ENCODE measurements at regions not wholly inside any gene's neighbourhood (a gene's known extent, or its start where the extent isn't known, plus 50 kb on each side); places are given as distances from the start of the nearest gene placed in this dataset.

DNA sequence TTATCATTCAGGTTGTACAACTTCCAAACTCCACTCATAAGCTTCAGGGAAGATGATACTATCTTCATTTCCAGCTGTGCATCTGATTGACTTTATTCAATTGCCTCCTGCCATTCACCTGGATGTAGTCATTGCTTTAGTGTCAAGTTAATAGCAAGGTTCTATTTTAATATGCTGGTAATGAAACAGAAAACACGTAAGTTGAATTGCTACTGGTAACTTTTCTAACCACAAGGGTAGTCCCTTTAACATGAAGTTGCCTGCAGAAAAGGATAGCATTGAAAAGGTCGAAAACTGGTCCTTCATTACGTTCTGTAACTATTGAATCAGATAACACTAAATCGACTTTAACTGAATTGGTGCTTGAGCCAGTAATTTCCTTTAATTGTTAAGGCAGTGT lies 459.4 kb upstream of the CDH6 start:
- DNase-seq (ENCODE audit: extremely low spot score): no peak
- TF ChIP-seq, protein P1, sequence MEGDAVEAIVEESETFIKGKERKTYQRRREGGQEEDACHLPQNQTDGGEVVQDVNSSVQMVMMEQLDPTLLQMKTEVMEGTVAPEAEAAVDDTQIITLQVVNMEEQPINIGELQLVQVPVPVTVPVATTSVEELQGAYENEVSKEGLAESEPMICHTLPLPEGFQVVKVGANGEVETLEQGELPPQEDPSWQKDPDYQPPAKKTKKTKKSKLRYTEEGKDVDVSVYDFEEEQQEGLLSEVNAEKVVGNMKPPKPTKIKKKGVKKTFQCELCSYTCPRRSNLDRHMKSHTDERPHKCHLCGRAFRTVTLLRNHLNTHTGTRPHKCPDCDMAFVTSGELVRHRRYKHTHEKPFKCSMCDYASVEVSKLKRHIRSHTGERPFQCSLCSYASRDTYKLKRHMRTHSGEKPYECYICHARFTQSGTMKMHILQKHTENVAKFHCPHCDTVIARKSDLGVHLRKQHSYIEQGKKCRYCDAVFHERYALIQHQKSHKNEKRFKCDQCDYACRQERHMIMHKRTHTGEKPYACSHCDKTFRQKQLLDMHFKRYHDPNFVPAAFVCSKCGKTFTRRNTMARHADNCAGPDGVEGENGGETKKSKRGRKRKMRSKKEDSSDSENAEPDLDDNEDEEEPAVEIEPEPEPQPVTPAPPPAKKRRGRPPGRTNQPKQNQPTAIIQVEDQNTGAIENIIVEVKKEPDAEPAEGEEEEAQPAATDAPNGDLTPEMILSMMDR (IDR thresholded peaks at IDR 0.05; ENCODE audit: control extremely low read depth, extremely low read depth, low read depth, missing control alignments): no peak
- ChIA-PET POLR2A (no interaction called here), CTCF (no interaction called here)

DNA sequence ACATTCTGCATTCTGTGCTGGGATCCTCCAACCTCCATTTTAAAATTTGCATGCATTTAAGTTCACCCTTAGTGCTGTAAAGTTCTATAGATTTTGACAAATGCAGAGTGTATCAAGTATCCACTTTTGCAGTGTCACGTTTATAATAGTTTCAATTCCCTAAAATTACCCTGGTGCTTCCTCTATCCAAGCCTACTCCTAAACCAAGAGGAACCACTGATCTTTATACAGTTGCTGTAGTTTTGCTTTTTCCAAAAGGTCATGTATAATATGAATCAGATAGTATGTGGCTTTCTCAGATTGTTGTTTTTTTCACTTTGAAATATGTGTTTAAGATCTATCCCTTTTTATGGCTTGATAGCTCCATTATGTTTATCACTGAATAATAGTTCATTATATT lies 468.4 kb upstream of the CDH6 start:
- ChIA-PET CTCF (no interaction called here), POLR2A (no interaction called here)
- TF ChIP-seq, protein P1 (IDR thresholded peaks at IDR 0.05; ENCODE audit: control extremely low read depth, extremely low read depth, low read depth, missing control alignments): no peak
- DNase-seq (ENCODE audit: extremely low spot score): no peak

DNA sequence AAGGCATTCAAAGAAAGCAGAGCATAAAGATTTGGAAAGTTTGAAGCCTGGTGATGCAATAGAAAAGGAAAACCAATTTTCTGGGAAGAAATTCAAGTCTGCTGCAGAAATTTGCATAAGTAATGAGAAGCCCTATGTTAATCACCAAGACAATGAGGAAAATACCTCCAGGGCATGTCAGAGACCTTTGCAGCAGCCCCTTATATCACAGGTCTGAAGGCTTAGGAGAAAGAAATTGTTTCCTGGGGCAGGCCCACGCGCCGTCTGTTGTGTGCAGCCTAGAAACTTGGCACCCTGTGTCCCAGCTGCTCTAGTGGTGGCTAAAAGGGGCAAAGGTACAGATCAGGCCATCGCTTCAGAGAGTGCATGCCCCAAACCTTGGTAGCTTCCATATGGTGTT lies 495.3 kb upstream of the CDH6 start:
- CTCF ChIA-PET: no interaction called here
- POLR2A ChIA-PET: no interaction called here

DNA sequence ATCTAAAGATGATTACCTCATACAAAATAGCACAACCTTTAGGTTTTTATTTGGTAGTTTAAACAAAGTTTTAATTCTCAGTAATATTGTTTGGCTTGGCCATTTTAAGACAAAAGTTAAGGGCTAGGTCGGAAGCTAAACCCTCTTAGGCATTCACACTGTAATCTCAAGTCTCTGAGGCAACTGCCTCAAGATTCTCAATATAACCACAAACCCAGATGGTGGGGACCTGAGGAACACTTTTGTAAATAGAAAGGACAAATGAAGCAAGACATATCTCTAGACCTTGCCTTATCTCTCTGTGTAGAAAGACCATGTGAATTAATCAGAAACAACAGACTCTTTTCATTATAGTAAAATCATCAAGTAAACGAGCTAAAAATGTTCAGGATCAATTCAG lies 500.2 kb upstream of the CDH6 start:
- TF ChIP-seq, protein P1 (IDR thresholded peaks at IDR 0.05; ENCODE audit: control extremely low read depth, extremely low read depth, low read depth, missing control alignments): no peak
- no peak for DNase-seq (ENCODE audit: extremely low spot score)
- ChIA-PET POLR2A (no interaction called here), CTCF (interaction anchor here (1.0 to 1.3 kb wide), 2 partner anchors 10 to 70 kb away, joined by 3 read pairs; no protein-coding TSS in a partner anchor)

More for the DNA sequence above, 495.3 kb upstream of the CDH6 start:
- TF ChIP-seq, protein P1 (IDR thresholded peaks at IDR 0.05; ENCODE audit: control extremely low read depth, extremely low read depth, low read depth, missing control alignments): no peak
- DNase-seq (ENCODE audit: extremely low spot score): no peak

GRCh38 chr5:30690931-30691330 lies 502.6 kb upstream of the CDH6 start:
- TF ChIP-seq, protein P1 (IDR thresholded peaks at IDR 0.05; ENCODE audit: control extremely low read depth, extremely low read depth, low read depth, missing control alignments): no peak
- ChIA-PET POLR2A (no interaction called here), CTCF (no interaction called here)
- no peak for DNase-seq (ENCODE audit: extremely low spot score)

GRCh38 chr5:30687461-30687860 lies 506.0 kb upstream of the CDH6 start:
- TF ChIP-seq, protein P1 (IDR thresholded peaks at IDR 0.05; ENCODE audit: control extremely low read depth, extremely low read depth, low read depth, missing control alignments): no peak
- ChIA-PET CTCF (no interaction called here), POLR2A (no interaction called here)
- DNase-seq (ENCODE audit: extremely low spot score): no peak

DNA sequence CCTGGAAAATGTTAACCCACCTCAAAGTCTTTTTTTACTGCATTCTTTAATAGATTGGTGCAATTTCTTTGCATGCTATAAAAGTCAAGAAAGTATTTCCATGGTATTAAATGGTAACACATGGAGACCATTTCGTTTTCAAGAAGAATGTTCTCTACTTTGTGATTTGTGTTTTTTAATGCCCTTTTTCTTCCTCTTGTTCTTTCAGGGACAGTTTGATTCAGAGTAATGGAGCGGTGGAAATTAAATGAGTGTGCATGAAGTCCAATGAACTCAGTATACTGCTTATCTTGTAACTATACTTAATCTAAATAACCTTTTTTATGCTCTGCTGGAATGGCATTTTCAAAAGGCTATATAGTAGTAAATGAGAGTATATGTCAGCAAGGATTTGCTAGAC lies 507.0 kb upstream of the CDH6 start:
- ChIA-PET CTCF (no interaction called here), POLR2A (no interaction called here)
- TF ChIP-seq, protein P1 (IDR thresholded peaks at IDR 0.05; ENCODE audit: control extremely low read depth, extremely low read depth, low read depth, missing control alignments): no peak
- DNase-seq (ENCODE audit: extremely low spot score): no peak

All from GM10248 (cell line).